ENCODE measurements at regions not wholly inside any gene's neighbourhood (a gene's known extent, or its start where the extent isn't known, plus 50 kb on each side); places are given as distances from the start of the nearest gene placed in this dataset.

GRCh38 chr10:128542659-128543058, 416.4 kb upstream of the MKI67 start:
- Histone ChIP-seq H3K9me3 (ENCODE audit: control insufficient read depth in 2 of 3, low read length in 3 of 3) (no peaks in the 10 kb centered on the region), H3K4me1 (ENCODE audit: control insufficient read depth in 2 of 2, insufficient read depth in 2 of 2, low read length in 2 of 2) (no peaks in the 10 kb centered on the region), H3K4me3 (ENCODE audit: low read length) (no peak overlapping the region), H3K27ac (ENCODE audit: low read depth, low read length) (no peak overlapping the region), H3K27me3 (ENCODE audit: control insufficient read depth in 2 of 2, insufficient read depth in 2 of 2, low read length in 2 of 2) (no peaks in the 10 kb centered on the region), H3K36me3 (ENCODE audit: control insufficient read depth in 2 of 3, insufficient read depth in 3 of 3, low read length in 3 of 3) (no peaks in the 10 kb centered on the region)
- ATAC-seq: no peak
- POLR2A ChIA-PET: no interaction called here
- H3K36me3 Mint-ChIP-seq: peaks cover 0 to 5% (median 0%) of the 10 kb centered on the region in 5 donors
- H3K4me1 Mint-ChIP-seq: no peaks in the 10 kb centered on the region
- H3K9me3 Mint-ChIP-seq: peaks cover 0 to 4% (median 0%) of the 10 kb centered on the region in 11 donors
- no peak for DNase-seq
- H3K27ac Mint-ChIP-seq: no peak overlapping the region
- H3K4me3 Mint-ChIP-seq: no peak overlapping the region
- intact Hi-C loops (cut with micrococcal nuclease): no loop called here
- CTCF ChIA-PET: no interaction called here
- peaks cover 23 to 54% (median 47%) of the 10 kb centered on the region in 5 donors for H3K27me3 Mint-ChIP-seq

GRCh38 chr10:128543151-128543550, 416.9 kb upstream of the MKI67 start:
- H3K27ac Mint-ChIP-seq: no peak overlapping the region
- Histone ChIP-seq H3K4me1 (ENCODE audit: control insufficient read depth in 2 of 2, insufficient read depth in 2 of 2, low read length in 2 of 2) (no peaks in the 10 kb centered on the region), H3K27me3 (ENCODE audit: control insufficient read depth in 2 of 2, insufficient read depth in 2 of 2, low read length in 2 of 2) (no peaks in the 10 kb centered on the region), H3K36me3 (ENCODE audit: control insufficient read depth in 2 of 3, insufficient read depth in 3 of 3, low read length in 3 of 3) (no peaks in the 10 kb centered on the region), H3K4me3 (ENCODE audit: low read length) (no peak overlapping the region), H3K9me3 (ENCODE audit: control insufficient read depth in 2 of 3, low read length in 3 of 3) (no peaks in the 10 kb centered on the region), H3K27ac (ENCODE audit: low read depth, low read length) (no peak overlapping the region)
- ATAC-seq: no peak
- intact Hi-C loops (cut with micrococcal nuclease): no loop called here
- H3K4me1 Mint-ChIP-seq: no peaks in the 10 kb centered on the region
- H3K4me3 Mint-ChIP-seq: no peak overlapping the region
- peaks cover 23 to 49% (median 42%) of the 10 kb centered on the region in 5 donors for H3K27me3 Mint-ChIP-seq
- peaks cover 0 to 4% (median 0%) of the 10 kb centered on the region in 11 donors for H3K9me3 Mint-ChIP-seq
- ChIA-PET POLR2A (no interaction called here), CTCF (no interaction called here)
- DNase-seq: no peak
- H3K36me3 Mint-ChIP-seq: peaks cover 0 to 5% (median 0%) of the 10 kb centered on the region in 5 donors

- Mint-ChIP-seq H3K9me3 (peaks cover 0 to 6% (median 0%) of the 10 kb centered on the region in 11 donors), H3K27ac (no peak overlapping the region), H3K4me1 (no peaks in the 10 kb centered on the region), H3K36me3 (no peaks in the 10 kb centered on the region), H3K27me3 (peaks cover 10 to 30% (median 23%) of the 10 kb centered on the region in 5 donors), H3K4me3 (no peak overlapping the region)
- DNase-seq (no peak), ATAC-seq (no peak)
- POLR2A ChIA-PET: no interaction called here
- CTCF ChIA-PET: no interaction called here
- intact Hi-C loops (cut with micrococcal nuclease): no loop called here
- H3K36me3 ChIP-seq (ENCODE audit: control insufficient read depth in 2 of 3, insufficient read depth in 3 of 3, low read length in 3 of 3): no peaks in the 10 kb centered on the region
- no peaks in the 10 kb centered on the region for H3K4me1 ChIP-seq (ENCODE audit: control insufficient read depth in 2 of 2, insufficient read depth in 2 of 2, low read length in 2 of 2)
- no peak overlapping the region for H3K27ac ChIP-seq (ENCODE audit: low read depth, low read length)
- no peaks in the 10 kb centered on the region for H3K27me3 ChIP-seq (ENCODE audit: control insufficient read depth in 2 of 2, insufficient read depth in 2 of 2, low read length in 2 of 2)
- H3K9me3 ChIP-seq (ENCODE audit: control insufficient read depth in 2 of 3, low read length in 3 of 3): no peaks in the 10 kb centered on the region
- H3K4me3 ChIP-seq (ENCODE audit: low read length): no peak overlapping the region
These were observed 419.0 kb upstream of the MKI67 start for GRCh38 chr10:128545216-128545615.

GRCh38 chr10:128546651-128547165, 420.5 kb upstream of the MKI67 start:
- Mint-ChIP-seq H3K27ac (no peak overlapping the region), H3K4me3 (no peak overlapping the region), H3K9me3 (peaks cover 0 to 10% (median 0%) of the 10 kb centered on the region in 11 donors), H3K36me3 (no peaks in the 10 kb centered on the region), H3K27me3 (peaks cover 5 to 20% (median 12%) of the 10 kb centered on the region in 5 donors), H3K4me1 (no peaks in the 10 kb centered on the region)
- Histone ChIP-seq H3K4me1 (ENCODE audit: control insufficient read depth in 2 of 2, insufficient read depth in 2 of 2, low read length in 2 of 2) (no peaks in the 10 kb centered on the region), H3K27me3 (ENCODE audit: control insufficient read depth in 2 of 2, insufficient read depth in 2 of 2, low read length in 2 of 2) (no peaks in the 10 kb centered on the region), H3K4me3 (ENCODE audit: low read length) (no peak overlapping the region), H3K36me3 (ENCODE audit: control insufficient read depth in 2 of 3, insufficient read depth in 3 of 3, low read length in 3 of 3) (no peaks in the 10 kb centered on the region), H3K27ac (ENCODE audit: low read depth, low read length) (no peak overlapping the region), H3K9me3 (ENCODE audit: control insufficient read depth in 2 of 3, low read length in 3 of 3) (no peaks in the 10 kb centered on the region)
- no peak for ATAC-seq
- ChIA-PET CTCF (no interaction called here), POLR2A (no interaction called here)
- intact Hi-C loops (cut with micrococcal nuclease): no loop called here
- no peak for DNase-seq

GRCh38 chr10:128549101-128549608, 422.9 kb upstream of the MKI67 start:
- H3K27ac Mint-ChIP-seq: no peak overlapping the region
- POLR2A ChIA-PET: no interaction called here
- intact Hi-C loops (cut with micrococcal nuclease): no loop called here

GRCh38 chr10:128550045-128550444, 423.8 kb upstream of the MKI67 start:
- intact Hi-C loops (cut with micrococcal nuclease): no loop called here
- Histone ChIP-seq H3K4me1 (ENCODE audit: control insufficient read depth in 2 of 2, insufficient read depth in 2 of 2, low read length in 2 of 2) (no peaks in the 10 kb centered on the region), H3K36me3 (ENCODE audit: control insufficient read depth in 2 of 3, insufficient read depth in 3 of 3, low read length in 3 of 3) (no peaks in the 10 kb centered on the region), H3K27ac (ENCODE audit: low read depth, low read length) (no peak overlapping the region), H3K27me3 (ENCODE audit: control insufficient read depth in 2 of 2, insufficient read depth in 2 of 2, low read length in 2 of 2) (no peaks in the 10 kb centered on the region), H3K9me3 (ENCODE audit: control insufficient read depth in 2 of 3, low read length in 3 of 3) (no peaks in the 10 kb centered on the region), H3K4me3 (ENCODE audit: low read length) (no peak overlapping the region)
- peaks cover 0 to 32% (median 5%) of the 10 kb centered on the region in 11 donors for H3K9me3 Mint-ChIP-seq
- no peak overlapping the region for H3K4me3 Mint-ChIP-seq
- ChIA-PET CTCF (no interaction called here), POLR2A (no interaction called here)
- ATAC-seq (no peak), DNase-seq (no peak)
- H3K36me3 Mint-ChIP-seq: peaks cover 0 to 6% (median 0%) of the 10 kb centered on the region in 5 donors
- peaks cover 0 to 3% (median 0%) of the 10 kb centered on the region in 7 donors for H3K4me1 Mint-ChIP-seq
- peaks cover 0 to 26% (median 5%) of the 10 kb centered on the region in 5 donors for H3K27me3 Mint-ChIP-seq
- no peak overlapping the region for H3K27ac Mint-ChIP-seq

More at GRCh38 chr10:128549101-128549608, 422.9 kb upstream of the MKI67 start:
- H3K9me3 Mint-ChIP-seq: peaks cover 0 to 26% (median 5%) of the 10 kb centered on the region in 11 donors
- CTCF ChIA-PET: no interaction called here
- H3K27ac ChIP-seq (ENCODE audit: low read depth, low read length): no peak overlapping the region
- H3K27me3 Mint-ChIP-seq: peaks cover 0 to 21% (median 4%) of the 10 kb centered on the region in 5 donors
- no peaks in the 10 kb centered on the region for H3K9me3 ChIP-seq (ENCODE audit: control insufficient read depth in 2 of 3, low read length in 3 of 3)
- ATAC-seq (no peak), DNase-seq (no peak)
- H3K4me1 ChIP-seq (ENCODE audit: control insufficient read depth in 2 of 2, insufficient read depth in 2 of 2, low read length in 2 of 2): no peaks in the 10 kb centered on the region
- H3K4me3 Mint-ChIP-seq: no peak overlapping the region
- H3K27me3 ChIP-seq (ENCODE audit: control insufficient read depth in 2 of 2, insufficient read depth in 2 of 2, low read length in 2 of 2): no peaks in the 10 kb centered on the region
- no peaks in the 10 kb centered on the region for H3K36me3 Mint-ChIP-seq
- no peaks in the 10 kb centered on the region for H3K36me3 ChIP-seq (ENCODE audit: control insufficient read depth in 2 of 3, insufficient read depth in 3 of 3, low read length in 3 of 3)
- no peaks in the 10 kb centered on the region for H3K4me1 Mint-ChIP-seq
- H3K4me3 ChIP-seq (ENCODE audit: low read length): no peak overlapping the region

GRCh38 chr10:128551475-128551874, 425.3 kb upstream of the MKI67 start:
- H3K27me3 ChIP-seq (ENCODE audit: control insufficient read depth in 2 of 2, insufficient read depth in 2 of 2, low read length in 2 of 2): no peaks in the 10 kb centered on the region
- Mint-ChIP-seq H3K4me3 (no peak overlapping the region), H3K9me3 (peaks cover 0 to 32% (median 4%) of the 10 kb centered on the region in 11 donors), H3K27ac (no peak overlapping the region), H3K36me3 (peaks cover 0 to 6% (median 0%) of the 10 kb centered on the region in 5 donors), H3K27me3 (peaks cover 0 to 32% (median 5%) of the 10 kb centered on the region in 5 donors), H3K4me1 (peaks cover 0 to 3% (median 0%) of the 10 kb centered on the region in 7 donors)
- ChIA-PET POLR2A (no interaction called here), CTCF (no interaction called here)
- DNase-seq: no peak
- no peaks in the 10 kb centered on the region for H3K4me1 ChIP-seq (ENCODE audit: control insufficient read depth in 2 of 2, insufficient read depth in 2 of 2, low read length in 2 of 2)
- no peak overlapping the region for H3K4me3 ChIP-seq (ENCODE audit: low read length)
- H3K36me3 ChIP-seq (ENCODE audit: control insufficient read depth in 2 of 3, insufficient read depth in 3 of 3, low read length in 3 of 3): no peaks in the 10 kb centered on the region
- no peak overlapping the region for H3K27ac ChIP-seq (ENCODE audit: low read depth, low read length)
- no peak for ATAC-seq
- no peaks in the 10 kb centered on the region for H3K9me3 ChIP-seq (ENCODE audit: control insufficient read depth in 2 of 3, low read length in 3 of 3)
- intact Hi-C loops (cut with micrococcal nuclease): no loop called here
